ENCODE measurements at regions not wholly inside any gene's neighbourhood (a gene's known extent, or its start where the extent isn't known, plus 50 kb on each side); places are given as distances from the start of the nearest gene placed in this dataset.
"Not testable (repeated sequence)": the region's sequence is repeated elsewhere in the genome, so short reads cannot be mapped to it uniquely, and the experiment has no call there.

- no peak for DNase-seq
Observed at GRCh38 chr17:33983824-33984574, 271.1 kb upstream of the CCL2 start.

GRCh38 chr17:33986088-33986487, 269.0 kb upstream of the CCL2 start:
- DNase-seq = no peak

- no peak for DNase-seq
Observed at GRCh38 chr17:33986566-33986965, 268.5 kb upstream of the CCL2 start.

GRCh38 chr17:33987162-33987561, 267.9 kb upstream of the CCL2 start:
- no peak for DNase-seq

- peak; percentile 23 for DNase-seq
Observed at GRCh38 chr17:33989361-33990148, 265.5 kb upstream of the CCL2 start.

GRCh38 chr17:33990943-33991706, 264.0 kb upstream of the CCL2 start:
- no peak for DNase-seq

GRCh38 chr17:33992113-33992512, 263.0 kb upstream of the CCL2 start:
- DNase-seq = no peak

GRCh38 chr17:34000639-34001038, 254.4 kb upstream of the CCL2 start:
- no peak for DNase-seq

GRCh38 chr17:34001246-34001645, 253.8 kb upstream of the CCL2 start:
- no peak for DNase-seq

GRCh38 chr17:34006126-34006525, 249.0 kb upstream of the CCL2 start:
- no peak for DNase-seq

GRCh38 chr17:34008125-34008524, 247.0 kb upstream of the CCL2 start:
- DNase-seq = no peak

- no peak for DNase-seq
Observed at GRCh38 chr17:34009912-34010311, 245.2 kb upstream of the CCL2 start.

GRCh38 chr17:34010534-34010933, 244.6 kb upstream of the CCL2 start:
- DNase-seq = no peak

- no peak for DNase-seq
Observed at GRCh38 chr17:34011599-34011998, 243.5 kb upstream of the CCL2 start.

- DNase-seq = no peak
Observed at GRCh38 chr17:34012709-34013375, 242.2 kb upstream of the CCL2 start.

- DNase-seq = no peak
Observed at GRCh38 chr17:34015253-34015652, 239.8 kb upstream of the CCL2 start.

GRCh38 chr17:34024386-34024785, 230.7 kb upstream of the CCL2 start:
- DNase-seq = no peak

- DNase-seq = no peak
Observed at GRCh38 chr17:34024806-34025551, 230.1 kb upstream of the CCL2 start.

GRCh38 chr17:34030601-34031000, 224.5 kb upstream of the CCL2 start:
- not testable (repeated sequence) for DNase-seq

- DNase-seq = not testable (repeated sequence)
Observed at GRCh38 chr17:34032305-34032704, 222.8 kb upstream of the CCL2 start.

- DNase-seq = not testable (repeated sequence)
Observed at GRCh38 chr17:34038786-34039185, 216.3 kb upstream of the CCL2 start.

- DNase-seq = not testable (repeated sequence)
Observed at GRCh38 chr17:34039213-34039612, 215.9 kb upstream of the CCL2 start.
